Panc1 (cell line): ENCODE measurements at regions not wholly inside any gene's neighbourhood (a gene's known extent, or its start where the extent isn't known, plus 50 kb on each side); places are given as distances from the start of the nearest gene placed in this dataset.

Experiments
- ATAC-seq: fragments of 200-7000 bp; cut with Tn5 transposase; 2 replicates; pipeline ENCODE4 v1.9.1; 2020; ENCODE audit warnings: mild to moderate bottlenecking, moderate library complexity
- BruUV-seq: library from RNA; stranded (reverse); fragments of 400-500 nt; replicated peaks from 2 replicates; lab custom pipeline; 2021; lab: Mats Ljungman, UMichigan
- CTCF ChIA-PET: fragments of 300-600 bp; sonication (Branson Sonifier 250); formaldehyde crosslinking; loops from one replicate; lab custom pipeline; 2022; ENCODE audit warnings: antibody characterized with exemption; lab: Charles Lee
- POLR2A ChIA-PET: fragments of 300-600 bp; sonication (Branson Sonifier 250); formaldehyde crosslinking; loops from one replicate; lab custom pipeline; 2022; ENCODE audit warnings: antibody characterized with exemption; lab: Charles Lee
- DNase-seq: peaks from one replicate; pipeline ENCODE4 v3.0.0-alpha.2; 2010; ENCODE audit warnings: low read depth, low spot score
- H3K27ac ChIP-seq: 2 replicates; pipeline ENCODE4 v1.5.1; 2011; ENCODE audit warnings: mild to moderate bottlenecking, low read length, inconsistent platforms
- H3K27me3 ChIP-seq: fragments of 200-500 bp; sonication (Bioruptor generic); 2 replicates; pipeline ENCODE4 v1.6.0; 2014; ENCODE audit warnings: low read length, inconsistent platforms; ENCODE audit not compliant: control insufficient read depth, insufficient read depth
- H3K36me3 ChIP-seq: fragments of 200-500 bp; sonication (Bioruptor generic); 2 replicates; pipeline ENCODE4 v1.5.1; 2014; ENCODE audit warnings: inconsistent platforms, mild to moderate bottlenecking, low read length, moderate library complexity; ENCODE audit not compliant: control insufficient read depth, insufficient read depth
- H3K4me1 ChIP-seq: 2 replicates; pipeline ENCODE4 v1.5.1; 2011; ENCODE audit warnings: inconsistent platforms, mild to moderate bottlenecking, low read length, moderate library complexity; ENCODE audit not compliant: control insufficient read depth, insufficient read depth
- H3K4me3 ChIP-seq, 2 experiments: 2 replicates each; pipeline ENCODE4 v1.5.1; 2011 to 2012; ENCODE audit warnings: low read depth in 2 of 2, low read length in 2 of 2, mild to moderate bottlenecking in 2 of 2, inconsistent platforms in 1 of 2, moderate library complexity in 1 of 2
- H3K9me3 ChIP-seq: fragments of 200-500 bp; sonication (Bioruptor generic); 2 replicates; pipeline ENCODE4 v1.5.1; 2014; ENCODE audit warnings: low read depth, mild to moderate bottlenecking, inconsistent platforms, low read length, moderate library complexity; ENCODE audit not compliant: control insufficient read depth, insufficient read depth
- POLR2AphosphoS5 ChIP-seq: IDR thresholded peaks from 2 replicates; pipeline ENCODE4 v1.6.1; 2012; ENCODE audit warnings: mild to moderate bottlenecking, low read depth, low read length, moderate library complexity
- SIN3A ChIP-seq: IDR thresholded peaks from 2 replicates; pipeline ENCODE4 v1.6.1; 2012; ENCODE audit warnings: low read depth, mild to moderate bottlenecking, low read length, moderate library complexity, borderline replicate concordance; ENCODE audit not compliant: insufficient read depth
- TCF7L2 ChIP-seq: IDR thresholded peaks from 2 replicates; pipeline ENCODE4 v1.6.1; 2011; ENCODE audit warnings: mild to moderate bottlenecking, low read depth, low read length, inconsistent platforms
- in situ Hi-C: cut with HindIII; loops from 2 replicates; pipeline ENCODE4 v1.10.0; 2016; ENCODE audit warnings: low sequenced_read_pairs, low pct_unique_long_range_greater_than_20kb
- intact Hi-C: fragments of 100-400 bp; cut with micrococcal nuclease; formaldehyde crosslinking; loops from one replicate; pipeline ENCODE4 v1.10.0; 2022; ENCODE audit not compliant: unreplicated experiment
- TF ChIP-seq, protein P1 (sequence below), 2 experiments: IDR thresholded peaks; 2 replicates each; pipeline ENCODE4 v1.6.1; 2011 to 2012; ENCODE audit warnings: low read depth in 2 of 2, control low read depth in 1 of 2, low read length in 1 of 2, mild to moderate bottlenecking in 1 of 2, moderate library complexity in 1 of 2; ENCODE audit not compliant: insufficient read depth in 1 of 2
- TF ChIP-seq, protein P2 (sequence below): fragments of 450-650 bp; IDR thresholded peaks from 2 replicates; pipeline ENCODE4 v1.5.1; 2017; ENCODE audit warnings: mild to moderate bottlenecking

DNA sequence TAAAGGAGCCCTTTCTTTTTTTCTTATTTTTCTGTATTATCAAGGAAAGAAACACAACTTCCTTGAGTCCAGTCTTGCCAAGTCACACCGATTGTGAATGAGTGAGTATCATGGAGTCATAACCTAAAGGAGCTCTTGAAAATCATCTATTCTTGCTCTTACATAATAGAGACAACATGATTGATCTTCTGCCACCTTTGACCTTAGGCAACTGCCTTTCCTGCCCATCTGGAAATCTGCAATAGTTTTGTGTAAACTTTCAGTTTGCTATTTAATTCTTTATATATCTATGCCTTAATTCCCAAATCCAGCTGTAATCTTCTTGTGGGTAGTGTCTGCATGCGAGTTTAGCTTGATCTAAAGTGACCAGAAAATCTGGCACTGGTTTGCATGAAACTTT, 149.9 kb upstream of the FST start:
- CTCF ChIA-PET: no interaction called here

DNA sequence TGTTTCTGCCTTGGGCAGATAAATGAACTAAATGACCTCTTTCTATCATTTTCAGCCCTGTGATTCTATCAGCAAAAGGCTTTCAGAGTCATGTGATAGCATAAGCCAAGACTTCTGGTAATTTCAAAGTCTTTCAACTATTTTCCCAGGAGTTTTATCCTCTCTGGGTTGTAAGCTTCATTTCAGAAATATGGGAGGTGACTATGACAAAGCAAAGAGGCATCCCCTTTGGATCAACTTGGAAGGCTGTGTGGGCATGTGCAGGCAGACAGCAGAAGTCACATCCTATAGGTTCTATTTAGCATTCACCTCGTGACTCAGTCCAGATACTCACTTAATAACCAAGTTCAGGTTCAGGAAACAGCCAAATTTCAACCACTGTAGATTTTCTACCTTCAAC, 149.0 kb upstream of the FST start:
- H3K27me3 ChIP-seq: no peaks in the 10 kb centered on the region
- DNase-seq (no peak), ATAC-seq (no peak)
- TF ChIP-seq, protein P1, sequence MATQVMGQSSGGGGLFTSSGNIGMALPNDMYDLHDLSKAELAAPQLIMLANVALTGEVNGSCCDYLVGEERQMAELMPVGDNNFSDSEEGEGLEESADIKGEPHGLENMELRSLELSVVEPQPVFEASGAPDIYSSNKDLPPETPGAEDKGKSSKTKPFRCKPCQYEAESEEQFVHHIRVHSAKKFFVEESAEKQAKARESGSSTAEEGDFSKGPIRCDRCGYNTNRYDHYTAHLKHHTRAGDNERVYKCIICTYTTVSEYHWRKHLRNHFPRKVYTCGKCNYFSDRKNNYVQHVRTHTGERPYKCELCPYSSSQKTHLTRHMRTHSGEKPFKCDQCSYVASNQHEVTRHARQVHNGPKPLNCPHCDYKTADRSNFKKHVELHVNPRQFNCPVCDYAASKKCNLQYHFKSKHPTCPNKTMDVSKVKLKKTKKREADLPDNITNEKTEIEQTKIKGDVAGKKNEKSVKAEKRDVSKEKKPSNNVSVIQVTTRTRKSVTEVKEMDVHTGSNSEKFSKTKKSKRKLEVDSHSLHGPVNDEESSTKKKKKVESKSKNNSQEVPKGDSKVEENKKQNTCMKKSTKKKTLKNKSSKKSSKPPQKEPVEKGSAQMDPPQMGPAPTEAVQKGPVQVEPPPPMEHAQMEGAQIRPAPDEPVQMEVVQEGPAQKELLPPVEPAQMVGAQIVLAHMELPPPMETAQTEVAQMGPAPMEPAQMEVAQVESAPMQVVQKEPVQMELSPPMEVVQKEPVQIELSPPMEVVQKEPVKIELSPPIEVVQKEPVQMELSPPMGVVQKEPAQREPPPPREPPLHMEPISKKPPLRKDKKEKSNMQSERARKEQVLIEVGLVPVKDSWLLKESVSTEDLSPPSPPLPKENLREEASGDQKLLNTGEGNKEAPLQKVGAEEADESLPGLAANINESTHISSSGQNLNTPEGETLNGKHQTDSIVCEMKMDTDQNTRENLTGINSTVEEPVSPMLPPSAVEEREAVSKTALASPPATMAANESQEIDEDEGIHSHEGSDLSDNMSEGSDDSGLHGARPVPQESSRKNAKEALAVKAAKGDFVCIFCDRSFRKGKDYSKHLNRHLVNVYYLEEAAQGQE (IDR thresholded peaks at IDR 0.05; ENCODE audit: insufficient read depth in 1 of 2, low read depth in 2 of 2, low read length in 1 of 2): no peak
- no peaks in the 10 kb centered on the region for H3K4me1 ChIP-seq
- no peaks in the 10 kb centered on the region for H3K9me3 ChIP-seq
- no peak overlapping the region for H3K27ac ChIP-seq
- ChIA-PET POLR2A (no interaction called here), CTCF (no interaction called here)
- in situ Hi-C loops (no loop called here), intact Hi-C loops (no loop called here)
- H3K36me3 ChIP-seq: no peaks in the 10 kb centered on the region
- no peak overlapping the region for H3K4me3 ChIP-seq
- no TSS peak for BruUV-seq

More for the DNA sequence above, 149.9 kb upstream of the FST start:
- H3K4me3 ChIP-seq: no peak overlapping the region
- no peak for ATAC-seq
- TF ChIP-seq, protein P2, sequence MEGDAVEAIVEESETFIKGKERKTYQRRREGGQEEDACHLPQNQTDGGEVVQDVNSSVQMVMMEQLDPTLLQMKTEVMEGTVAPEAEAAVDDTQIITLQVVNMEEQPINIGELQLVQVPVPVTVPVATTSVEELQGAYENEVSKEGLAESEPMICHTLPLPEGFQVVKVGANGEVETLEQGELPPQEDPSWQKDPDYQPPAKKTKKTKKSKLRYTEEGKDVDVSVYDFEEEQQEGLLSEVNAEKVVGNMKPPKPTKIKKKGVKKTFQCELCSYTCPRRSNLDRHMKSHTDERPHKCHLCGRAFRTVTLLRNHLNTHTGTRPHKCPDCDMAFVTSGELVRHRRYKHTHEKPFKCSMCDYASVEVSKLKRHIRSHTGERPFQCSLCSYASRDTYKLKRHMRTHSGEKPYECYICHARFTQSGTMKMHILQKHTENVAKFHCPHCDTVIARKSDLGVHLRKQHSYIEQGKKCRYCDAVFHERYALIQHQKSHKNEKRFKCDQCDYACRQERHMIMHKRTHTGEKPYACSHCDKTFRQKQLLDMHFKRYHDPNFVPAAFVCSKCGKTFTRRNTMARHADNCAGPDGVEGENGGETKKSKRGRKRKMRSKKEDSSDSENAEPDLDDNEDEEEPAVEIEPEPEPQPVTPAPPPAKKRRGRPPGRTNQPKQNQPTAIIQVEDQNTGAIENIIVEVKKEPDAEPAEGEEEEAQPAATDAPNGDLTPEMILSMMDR: no peak
- TF ChIP-seq SIN3A (no peak), POLR2AphosphoS5 (no peak), TCF7L2 (no peak)
- TF ChIP-seq, protein P1 (IDR thresholded peaks at IDR 0.05; ENCODE audit: insufficient read depth in 1 of 2, low read depth in 2 of 2, low read length in 1 of 2): no peak
- H3K27me3 ChIP-seq: no peaks in the 10 kb centered on the region
- H3K4me1 ChIP-seq: no peaks in the 10 kb centered on the region
- intact Hi-C loops: no loop called here
- no TSS peak for BruUV-seq
- POLR2A ChIA-PET: no interaction called here
- no peaks in the 10 kb centered on the region for H3K9me3 ChIP-seq
- H3K27ac ChIP-seq: no peak overlapping the region
- no peaks in the 10 kb centered on the region for H3K36me3 ChIP-seq
- no peak for DNase-seq
- in situ Hi-C loops: no loop called here
